GM12878 (cell line): ENCODE measurements at regions not wholly inside any gene's neighbourhood (a gene's known extent, or its start where the extent isn't known, plus 50 kb on each side); places are given as distances from the start of the nearest gene placed in this dataset.

Experiments used
- ATAC-seq: fragments of 200-7000 bp; cut with Tn5 transposase; 3 replicates; pipeline ENCODE4 v1.9.1; 2020; ENCODE audit warnings: mild to moderate bottlenecking, moderate library complexity
- BruUV-seq: library from RNA; stranded (reverse); fragments of 400-500 nt; replicated peaks from 2 replicates; lab custom pipeline; 2021; lab: Mats Ljungman, UMichigan
- CTCF ChIA-PET: fragments of 300-600 bp; sonication (Branson Sonifier 250); formaldehyde crosslinking; extraction: SDS; loops from one replicate; lab custom pipeline; 2021; ENCODE audit warnings: inconsistent platforms; lab: Yijun Ruan, JAX
- POLR2A ChIA-PET: fragments of 350-600 bp; formaldehyde crosslinking; extraction: SDS; loops from one replicate; lab custom pipeline; 2021; ENCODE audit warnings: inconsistent platforms; lab: Charles Lee
- RAD21 ChIA-PET: fragments of 300-600 bp; sonication (Branson Sonifier 250); formaldehyde crosslinking; loops from one replicate; lab custom pipeline; 2023; ENCODE audit warnings: antibody characterized with exemption; ENCODE audit not compliant: unreplicated experiment; lab: Charles Lee
- SMC1A ChIA-PET: fragments of 300-600 bp; sonication (Branson Sonifier 250); formaldehyde crosslinking; loops from one replicate; lab custom pipeline; 2023; ENCODE audit not compliant: unreplicated experiment, uncharacterized antibody; lab: Charles Lee
- DNase-seq: peaks from one replicate; pipeline ENCODE4 v3.0.0-alpha.2; 2011; ENCODE audit warnings: low read depth, low spot score
- FAIRE-seq: peaks from 3 replicates; lab custom pipeline; 2011; peaks lifted over from hg19 to GRCh38; lab: Jason Lieb, UNC
- H2AFZ ChIP-seq: 2 replicates; pipeline ENCODE4 v1.6.0; 2011; ENCODE audit warnings: low read depth, low read length, control low read depth; ENCODE audit not compliant: control insufficient read depth
- H3K27ac ChIP-seq: 2 replicates; pipeline ENCODE4 v1.5.1; 2011; ENCODE audit warnings: control low read depth; ENCODE audit not compliant: control insufficient read depth, insufficient read depth
- H3K27me3 ChIP-seq, 2 experiments: replicated peaks in 1 of 2; 2 replicates each; pipeline versions ENCODE4 v1.6.0 to v1.6.1; 2011; ENCODE audit warnings: low read length in 1 of 2; ENCODE audit not compliant: control insufficient read depth in 2 of 2, insufficient read depth in 2 of 2
- H3K36me3 ChIP-seq, 2 experiments: 2 replicates each; pipeline ENCODE4 v1.5.1; 2011; ENCODE audit warnings: low read length in 1 of 2; ENCODE audit not compliant: control insufficient read depth in 2 of 2, insufficient read depth in 2 of 2
- H3K4me1 ChIP-seq: 2 replicates; pipeline ENCODE4 v1.6.1; 2011; ENCODE audit warnings: mild to moderate bottlenecking, low read length, moderate library complexity, mixed read lengths; ENCODE audit not compliant: control insufficient read depth, insufficient read depth
- H3K4me2 ChIP-seq: 2 replicates; pipeline ENCODE4 v1.6.0; 2011; ENCODE audit warnings: control low read depth; ENCODE audit not compliant: control insufficient read depth, insufficient read depth
- H3K4me3 ChIP-seq: fragments of 200-600 bp; sonication (generic); 2 replicates; pipeline ENCODE4 v1.5.1; 2016
- H3K79me2 ChIP-seq: 2 replicates; pipeline ENCODE4 v1.6.0; 2011; ENCODE audit warnings: low read length; ENCODE audit not compliant: control insufficient read depth, insufficient read depth
- H3K9ac ChIP-seq: 2 replicates; pipeline ENCODE4 v1.8.0; 2011; ENCODE audit warnings: low read length, control low read depth, mixed read lengths; ENCODE audit not compliant: control insufficient read depth, insufficient read depth
- H3K9me3 ChIP-seq: replicated peaks from 3 replicates; pipeline ENCODE4 v1.5.1; 2011; ENCODE audit warnings: mild to moderate bottlenecking, low read length; ENCODE audit not compliant: control insufficient read depth, insufficient read depth
- H4K20me1 ChIP-seq: 2 replicates; pipeline ENCODE4 v1.6.0; 2011; ENCODE audit not compliant: control insufficient read depth, insufficient read depth
- CREM ChIP-seq: IDR thresholded peaks from 2 replicates; pipeline ENCODE4 v1.6.1; 2014; ENCODE audit warnings: antibody characterized with exemption, low read depth
- LARP7 ChIP-seq: fragments of 450-650 bp; IDR thresholded peaks from 2 replicates; pipeline ENCODE4 v1.6.1; 2017; ENCODE audit warnings: mild to moderate bottlenecking
- RBBP5 ChIP-seq: fragments of 200-600 bp; sonication (generic); conservative IDR thresholded peaks from 2 replicates; pipeline ENCODE4 v1.6.1; 2016
- SP1 ChIP-seq: IDR thresholded peaks from one replicate; pipeline ENCODE4 v1.6.1; 2011; ENCODE audit warnings: low read depth, low read length
- SREBF2 ChIP-seq: IDR thresholded peaks from 2 replicates; pipeline ENCODE4 v1.6.1; 2012; ENCODE audit warnings: mild to moderate bottlenecking, low read length
- STAT1 ChIP-seq: fragments of 450-650 bp; conservative IDR thresholded peaks from 2 replicates; pipeline ENCODE4 v1.6.1; 2014; ENCODE audit warnings: antibody characterized with exemption, mild to moderate bottlenecking
- SUPT20H ChIP-seq: IDR thresholded peaks from 2 replicates; pipeline ENCODE4 v1.6.1; 2011; ENCODE audit warnings: low read depth, mild to moderate bottlenecking, low read length, moderate library complexity, borderline replicate concordance; ENCODE audit not compliant: control insufficient read depth
- ZBTB4 ChIP-seq: fragments of 450-650 bp; formaldehyde crosslinking; IDR thresholded peaks from 2 replicates; pipeline ENCODE4 v1.4.0; 2022; ENCODE audit warnings: mild to moderate bottlenecking, moderate library complexity
- WGBS: methylation state at CpG from one replicate; pipeline ENCODE4 v1.1.6; 2016; ENCODE audit warnings: low lambda C conversion rate; ENCODE audit not compliant: insufficient replicate concordance, insufficient coverage; ENCODE audit errors: missing lambda C conversion rate; 5-methylcytosine and 5-hydroxymethylcytosine counted together
- in situ Hi-C: fragments of 300-500 bp; cut with MboI; formaldehyde crosslinking; loops from 9 replicates; pipeline ENCODE4 v1.14.3; 2018; ENCODE audit warnings: mixed read lengths
- intact Hi-C: fragments of 100-400 bp; cut with micrococcal nuclease; formaldehyde crosslinking; loops from one replicate; pipeline ENCODE4 v1.14.2; 2022; ENCODE audit not compliant: unreplicated experiment

DNA sequence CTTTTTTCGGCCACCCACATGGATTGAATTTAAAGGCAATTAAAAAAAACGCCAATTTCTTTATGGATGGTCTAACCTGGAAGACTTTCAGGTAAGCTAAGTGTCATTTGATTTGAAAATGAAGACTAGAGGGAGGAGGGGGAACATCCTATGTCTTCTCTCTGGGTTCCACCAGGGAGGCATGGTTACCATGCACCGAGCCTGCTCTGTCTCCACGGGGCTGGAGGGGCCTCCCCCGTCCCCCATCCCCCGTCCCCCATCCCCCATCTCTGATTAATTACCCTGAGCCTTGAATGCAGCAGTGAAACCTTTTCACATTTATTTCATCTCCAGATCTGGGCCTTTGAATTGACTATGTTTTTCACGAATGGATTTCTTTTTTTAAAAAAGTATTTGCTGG, 135.1 kb downstream of the TLR5 start:
- Histone ChIP-seq H3K36me3 (no peaks in the 10 kb centered on the region), H3K79me2 (no peaks in the 10 kb centered on the region), H3K4me2 (no peak overlapping the region), H3K4me1 (no peaks in the 10 kb centered on the region), H3K9ac (no peak overlapping the region), H3K27me3 (no peaks in the 10 kb centered on the region; a peak in 1 of 4 replicates), H4K20me1 (no peaks in the 10 kb centered on the region), H3K4me3 (no peak overlapping the region), H3K9me3 (no peaks in the 10 kb centered on the region), H3K27ac (no peak overlapping the region), H2AFZ (no peak overlapping the region)
- in situ Hi-C loops = no loop called here
- FAIRE-seq (no peak), DNase-seq (no peak), ATAC-seq (no peak)
- 19% methylated on average over 7 of the region's 7 CpGs for WGBS
- no peak for TF ChIP-seq ZBTB4 (CRISPR knock-in tag)
- no peak for TF ChIP-seq CREM
- no peak for TF ChIP-seq SUPT20H
- no peak for TF ChIP-seq STAT1
- TF ChIP-seq LARP7 = no peak
- no peak for TF ChIP-seq SREBF2
- no peak for TF ChIP-seq SP1
- no peak for TF ChIP-seq RBBP5
- intact Hi-C loops = no loop called here
- ChIA-PET RAD21 (no interaction called here), POLR2A (no interaction called here), SMC1A (no interaction called here), CTCF (no interaction called here)
- no TSS peak for BruUV-seq
